GM21360 (cell line): ENCODE measurements at regions not wholly inside any gene's neighbourhood (a gene's known extent, or its start where the extent isn't known, plus 50 kb on each side); places are given as distances from the start of the nearest gene placed in this dataset.
"Not testable (repeated sequence)": the region's sequence is repeated elsewhere in the genome, so short reads cannot be mapped to it uniquely, and the experiment has no call there.

ENCODE experiments used
- ATAC-seq: cut with Tn5 transposase; IDR thresholded peaks from one replicate; pipeline ENCODE4 v1.9.1; 2021; ENCODE audit warnings: mild to moderate bottlenecking, moderate library complexity; ENCODE audit not compliant: unreplicated experiment

DNA sequence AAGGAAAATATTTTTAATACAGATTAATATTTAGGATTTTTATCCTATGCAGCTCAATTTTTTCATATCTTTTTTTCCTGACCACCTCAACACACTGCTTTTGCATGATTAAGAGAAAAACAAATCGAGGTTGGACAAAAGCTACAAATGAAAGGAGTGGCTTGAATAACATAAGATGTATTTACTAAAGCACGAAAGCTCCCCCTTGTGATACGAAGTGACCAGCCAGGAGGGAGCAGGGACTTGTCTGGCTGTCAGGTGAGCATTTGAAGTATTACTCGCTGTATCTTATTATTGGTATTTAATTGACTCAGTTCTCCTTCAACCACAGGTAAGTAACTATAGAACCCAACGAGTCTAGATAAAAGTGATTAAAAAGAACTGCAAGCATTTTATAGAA is 265.2 kb upstream of the PHF14 start:
- ATAC-seq: no peak

DNA sequence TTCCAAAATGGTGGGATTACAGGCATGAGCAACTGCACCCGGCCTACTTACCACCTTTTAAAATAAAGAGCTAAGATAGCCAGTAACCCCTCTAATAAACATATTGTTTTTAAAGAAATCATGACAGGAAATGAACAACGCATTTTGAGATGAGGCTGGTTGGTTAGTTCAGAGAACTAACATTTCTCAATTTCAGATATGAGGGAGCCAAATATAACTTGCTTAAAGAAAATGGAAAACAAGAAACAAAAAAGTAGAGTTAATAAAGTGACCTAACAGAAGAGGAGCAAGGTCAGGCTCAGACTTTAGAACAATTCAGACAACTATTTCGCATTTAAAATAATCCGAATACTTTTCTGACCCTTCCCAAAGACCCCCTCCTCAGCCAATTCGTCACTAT is 254.9 kb upstream of the PHF14 start:
- no peak for ATAC-seq

DNA sequence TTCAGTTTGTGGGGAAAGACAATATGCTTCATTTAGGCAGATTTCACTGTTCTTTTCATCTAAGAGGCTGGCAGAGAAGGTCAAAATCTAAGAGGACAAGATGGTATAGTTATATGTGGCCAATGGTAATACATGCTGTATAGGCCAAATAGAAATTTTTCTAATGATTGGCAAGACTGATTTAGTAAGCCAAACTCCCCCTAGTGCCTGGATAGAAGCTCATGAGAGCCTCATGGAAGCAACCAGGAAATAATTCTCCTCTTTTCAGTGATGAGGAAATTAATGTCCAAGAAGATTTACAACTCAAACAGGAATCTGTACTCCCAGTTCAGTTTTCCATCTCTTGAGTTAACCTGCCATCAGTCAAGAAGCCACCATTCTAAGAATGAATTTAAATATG is 253.6 kb upstream of the PHF14 start:
- ATAC-seq: no peak

DNA sequence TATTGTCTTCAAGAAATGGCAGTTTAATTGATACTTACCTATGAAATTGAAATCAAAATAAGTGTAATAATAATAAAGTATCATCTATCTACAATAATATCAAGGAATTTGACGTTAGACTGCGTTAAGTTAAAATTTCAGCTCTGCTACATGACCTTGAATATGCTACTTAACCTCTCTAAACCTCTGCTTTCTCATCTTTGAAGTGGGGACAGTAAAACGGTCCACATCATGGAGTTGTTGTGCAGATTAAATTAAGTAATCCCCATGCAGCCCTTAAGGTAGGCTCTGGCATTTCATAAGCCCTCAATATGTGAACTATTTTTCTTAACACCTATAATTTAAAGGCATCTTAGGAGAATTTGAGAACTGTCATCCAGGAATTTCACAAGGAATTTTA is 252.4 kb upstream of the PHF14 start:
- no peak for ATAC-seq

DNA sequence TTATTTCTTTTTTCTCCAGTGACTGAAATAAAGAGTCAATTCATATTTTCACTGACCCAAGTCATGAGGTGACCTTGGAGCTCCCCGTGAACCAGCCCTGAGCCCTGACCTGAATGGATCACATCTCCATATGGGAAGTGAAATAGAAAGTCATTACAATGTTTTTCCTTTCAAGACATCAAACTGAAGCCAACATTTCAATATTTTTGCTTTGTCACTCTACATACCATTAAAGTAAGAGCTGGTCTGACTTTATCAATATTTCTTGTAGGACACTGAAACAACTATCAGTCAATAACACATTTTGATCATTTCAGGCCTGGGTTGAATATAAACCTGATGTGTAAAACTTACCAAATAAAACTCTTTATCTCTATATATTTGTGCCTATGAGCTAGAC is 249.8 kb upstream of the PHF14 start:
- ATAC-seq: no peak

DNA sequence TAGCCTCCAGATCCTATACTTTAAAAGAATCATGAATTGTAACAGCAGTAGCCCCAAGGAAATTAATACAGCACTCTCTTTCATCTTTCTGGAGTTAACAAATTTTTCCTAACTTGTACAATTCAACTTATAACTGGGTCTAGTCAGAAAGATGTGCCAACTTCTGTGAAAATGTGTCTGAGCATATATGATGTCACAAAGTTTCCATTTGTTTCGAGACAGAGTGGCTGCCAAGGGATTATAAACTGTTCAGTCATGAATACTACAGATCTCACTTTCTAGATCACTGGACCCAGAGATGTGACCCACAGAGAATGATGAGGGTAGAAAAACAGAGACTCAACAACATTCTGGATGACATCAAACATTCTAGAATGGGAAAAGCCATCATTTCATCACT is 249.2 kb upstream of the PHF14 start:
- ATAC-seq: no peak

DNA sequence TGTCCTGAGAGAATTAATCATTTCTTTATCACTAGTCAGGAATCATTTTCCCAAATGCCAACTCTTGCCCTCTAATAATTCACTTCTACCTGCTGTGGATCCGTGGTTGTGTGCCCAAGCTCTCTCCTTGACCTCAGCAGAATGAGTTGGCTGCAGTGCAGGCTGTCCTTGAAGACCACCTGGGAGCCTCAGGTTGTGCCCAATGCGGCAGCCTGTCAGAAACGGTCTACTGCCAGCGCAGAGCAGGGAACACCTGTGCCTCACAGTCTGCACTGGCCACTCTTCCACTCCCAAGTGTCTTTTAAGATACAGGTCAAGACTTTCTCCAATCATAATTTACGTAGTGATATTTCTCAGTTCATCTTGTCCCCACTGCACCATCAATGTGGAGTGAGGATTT is 246.0 kb upstream of the PHF14 start:
- no peak for ATAC-seq

DNA sequence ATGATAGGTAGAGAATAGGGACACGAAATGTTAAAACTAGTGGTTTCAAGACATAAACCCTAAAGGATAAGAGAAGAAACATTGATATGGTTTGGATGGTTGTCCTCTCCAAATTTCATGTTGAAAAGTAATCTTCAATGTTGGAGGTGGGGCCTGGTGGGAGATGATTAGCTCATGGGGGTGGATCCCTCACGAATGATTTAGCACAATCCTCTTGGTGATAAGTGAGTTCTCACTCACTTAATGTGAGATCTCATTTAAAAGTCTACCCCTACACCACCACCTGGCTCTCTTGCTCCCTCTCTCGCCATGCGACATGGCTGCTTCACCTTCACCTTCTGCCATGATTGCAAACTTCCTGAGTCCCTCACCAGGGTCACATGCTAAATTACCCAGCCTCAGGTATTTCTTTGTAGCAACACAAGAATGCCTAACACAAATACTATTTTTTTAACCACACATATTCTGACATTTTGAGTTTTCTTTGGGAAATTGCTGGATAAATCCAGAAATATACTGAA is 242.4 kb upstream of the PHF14 start:
- no peak for ATAC-seq

DNA sequence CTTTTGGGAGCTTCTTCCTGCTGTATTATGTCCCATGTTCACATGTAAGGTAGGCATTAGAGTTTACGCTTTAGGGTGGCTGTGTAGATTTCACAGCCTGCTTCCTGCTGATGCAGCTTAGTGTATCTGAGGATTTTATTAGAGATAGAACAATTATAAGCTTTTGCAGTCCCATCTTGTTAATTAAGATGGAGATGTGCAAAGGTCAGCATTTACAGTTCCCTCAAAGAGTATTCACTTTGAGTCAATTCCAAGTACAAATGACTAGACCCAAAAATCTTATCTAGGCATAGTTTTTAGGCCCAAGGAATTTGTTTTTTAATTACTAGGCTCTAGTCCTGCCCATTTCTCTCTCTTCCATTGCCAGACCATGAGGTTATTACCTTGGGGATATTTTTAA is 239.9 kb upstream of the PHF14 start:
- ATAC-seq: no peak

DNA sequence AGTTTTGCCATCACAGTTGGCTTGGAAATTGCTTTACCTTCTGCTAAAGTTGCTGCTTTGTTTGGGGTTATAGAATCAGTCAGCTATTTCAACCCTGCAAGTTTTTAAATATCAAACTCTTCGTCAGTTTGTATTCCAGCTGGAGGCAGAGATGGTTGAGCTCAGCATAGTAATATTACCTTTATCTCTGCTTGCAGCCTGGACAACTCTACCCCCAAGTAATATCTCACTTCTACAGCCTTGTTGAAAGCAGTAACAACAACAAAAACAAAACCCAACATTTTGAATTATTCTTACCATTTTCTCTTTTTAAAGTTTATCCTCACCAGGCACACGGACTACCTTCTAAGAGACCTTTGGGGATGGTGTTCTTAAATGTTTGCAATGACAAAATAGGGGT is 239.1 kb upstream of the PHF14 start:
- ATAC-seq: no peak

DNA sequence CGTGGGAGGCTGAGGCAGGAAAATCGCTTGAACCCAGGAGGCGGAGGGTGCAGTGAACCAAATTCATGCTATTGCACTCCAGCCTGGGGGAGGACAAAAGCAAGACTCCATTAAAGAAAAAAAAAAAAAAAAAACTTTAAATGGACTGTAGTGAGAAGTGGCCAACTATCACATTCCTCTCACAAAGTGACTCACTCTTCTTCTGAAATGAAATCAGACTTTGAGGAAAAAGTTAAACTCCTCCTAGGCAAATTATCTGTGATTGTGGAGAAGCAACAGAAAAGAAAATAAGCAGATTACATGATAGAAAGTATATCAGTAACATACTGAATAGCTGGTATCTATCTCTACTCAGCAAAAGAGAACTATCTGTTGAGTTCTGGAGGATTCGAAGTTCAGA is 234.3 kb upstream of the PHF14 start:
- ATAC-seq: no peak

DNA sequence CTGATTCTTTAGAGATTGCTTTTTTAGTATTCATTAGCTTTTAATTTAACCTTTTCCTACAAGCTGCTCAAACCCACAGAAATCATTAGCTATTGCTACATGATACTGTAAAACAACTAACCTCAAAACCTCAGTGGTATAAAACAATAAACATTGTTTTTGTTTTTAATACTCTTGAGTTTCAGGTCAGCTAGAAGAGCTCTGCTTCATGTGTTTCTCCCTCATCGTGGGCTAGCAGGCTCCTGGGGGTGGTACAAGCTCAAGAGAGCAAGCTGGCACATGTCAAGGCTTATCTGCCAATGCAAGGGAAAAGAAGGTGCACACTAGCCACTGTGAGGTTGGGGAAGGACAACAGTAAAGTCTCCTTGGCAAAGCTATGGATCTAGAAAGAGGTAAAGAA is 232.9 kb upstream of the PHF14 start:
- ATAC-seq: no peak

DNA sequence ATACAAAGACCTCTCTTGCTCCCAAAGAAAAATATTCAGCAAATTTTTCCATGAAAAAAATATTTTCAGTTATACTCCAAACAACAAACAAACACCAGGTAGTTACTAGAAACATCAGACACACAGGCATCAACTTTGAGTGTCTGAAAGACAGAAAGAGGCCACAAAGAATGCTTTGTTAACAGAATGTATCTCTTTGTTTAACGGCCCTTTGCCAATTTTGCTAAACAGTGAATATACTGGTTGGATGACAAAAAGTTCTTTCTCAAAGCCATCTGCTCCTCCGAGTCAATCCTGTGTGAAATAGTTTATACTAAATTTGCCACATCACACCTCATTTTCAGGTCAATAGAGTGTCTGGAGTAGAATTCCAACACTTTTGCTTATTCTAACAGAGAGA is 216.7 kb upstream of the PHF14 start:
- ATAC-seq: no peak

DNA sequence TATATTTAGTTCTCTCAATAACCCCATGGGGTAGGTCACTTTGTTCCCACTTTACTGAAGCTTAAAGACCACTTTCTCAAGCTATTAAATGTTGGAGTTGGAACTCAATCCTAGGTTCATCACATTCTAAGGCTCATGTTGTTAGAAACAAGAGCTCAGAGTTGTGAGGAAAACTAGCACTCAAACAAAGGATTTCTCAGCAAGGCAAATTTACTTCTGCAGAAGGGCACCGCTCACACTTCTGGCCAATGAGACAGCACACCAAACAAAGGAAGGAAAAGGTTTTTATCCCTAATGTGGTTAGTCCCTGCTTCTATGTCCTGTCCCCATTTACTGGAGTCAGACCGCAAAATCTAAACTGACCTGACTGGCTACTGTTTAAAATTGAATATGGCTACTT is 214.6 kb upstream of the PHF14 start:
- ATAC-seq: no peak

DNA sequence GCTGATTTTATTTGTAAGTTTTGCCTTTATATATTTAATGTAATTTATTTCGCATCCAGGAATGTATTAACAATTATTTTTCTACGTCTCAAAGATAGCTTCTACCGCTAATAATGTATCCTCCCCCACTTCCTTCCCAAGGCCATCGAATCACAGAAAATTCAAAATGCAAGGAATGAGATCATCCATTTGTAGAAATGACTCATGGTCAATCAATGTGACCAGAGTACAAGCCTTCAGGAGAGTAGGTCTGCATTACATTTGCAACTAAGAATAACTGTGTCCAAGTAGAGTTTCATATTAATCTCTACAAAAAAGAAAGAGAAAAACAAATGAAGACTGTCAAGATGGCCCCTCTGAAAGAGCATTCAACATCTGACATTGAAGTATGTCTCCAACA is 205.9 kb upstream of the PHF14 start:
- no peak for ATAC-seq

DNA sequence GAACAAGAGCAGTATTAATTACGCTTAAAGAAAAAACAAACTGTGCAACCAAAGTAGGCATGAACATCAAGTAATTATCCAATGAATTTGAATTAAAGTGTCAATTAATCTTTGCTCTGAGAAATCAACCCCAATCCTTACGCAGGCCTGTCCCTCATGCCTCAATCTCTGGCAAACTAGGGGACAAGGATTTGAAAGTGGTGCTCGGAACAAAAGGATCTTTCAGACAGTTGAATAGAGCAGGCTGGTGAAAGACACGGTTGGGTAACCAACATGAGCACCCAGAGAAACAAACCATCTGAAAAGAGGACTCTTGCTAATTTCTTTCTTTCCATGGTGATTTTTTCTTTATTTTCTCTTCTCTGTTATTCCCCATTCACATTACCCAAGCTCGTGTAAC is 203.5 kb upstream of the PHF14 start:
- ATAC-seq: no peak

DNA sequence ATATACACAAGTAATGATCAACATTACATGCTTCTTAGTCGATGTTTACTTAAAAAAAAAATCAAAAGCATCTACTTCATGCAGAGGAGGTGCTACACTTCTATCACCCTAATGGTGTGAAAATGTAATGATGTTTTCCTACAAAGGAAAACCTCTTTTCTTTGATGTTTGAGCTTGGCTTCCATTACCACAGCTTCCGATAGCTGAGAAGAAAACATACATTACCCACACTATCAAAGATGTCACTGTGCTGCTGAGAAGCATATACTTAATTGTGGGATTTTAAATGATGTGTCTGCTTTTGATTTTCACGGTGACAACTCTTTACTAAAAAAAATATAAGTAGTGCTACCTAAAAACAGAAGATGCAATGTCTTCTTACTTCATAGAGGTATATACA is 200.2 kb upstream of the PHF14 start:
- ATAC-seq: no peak

DNA sequence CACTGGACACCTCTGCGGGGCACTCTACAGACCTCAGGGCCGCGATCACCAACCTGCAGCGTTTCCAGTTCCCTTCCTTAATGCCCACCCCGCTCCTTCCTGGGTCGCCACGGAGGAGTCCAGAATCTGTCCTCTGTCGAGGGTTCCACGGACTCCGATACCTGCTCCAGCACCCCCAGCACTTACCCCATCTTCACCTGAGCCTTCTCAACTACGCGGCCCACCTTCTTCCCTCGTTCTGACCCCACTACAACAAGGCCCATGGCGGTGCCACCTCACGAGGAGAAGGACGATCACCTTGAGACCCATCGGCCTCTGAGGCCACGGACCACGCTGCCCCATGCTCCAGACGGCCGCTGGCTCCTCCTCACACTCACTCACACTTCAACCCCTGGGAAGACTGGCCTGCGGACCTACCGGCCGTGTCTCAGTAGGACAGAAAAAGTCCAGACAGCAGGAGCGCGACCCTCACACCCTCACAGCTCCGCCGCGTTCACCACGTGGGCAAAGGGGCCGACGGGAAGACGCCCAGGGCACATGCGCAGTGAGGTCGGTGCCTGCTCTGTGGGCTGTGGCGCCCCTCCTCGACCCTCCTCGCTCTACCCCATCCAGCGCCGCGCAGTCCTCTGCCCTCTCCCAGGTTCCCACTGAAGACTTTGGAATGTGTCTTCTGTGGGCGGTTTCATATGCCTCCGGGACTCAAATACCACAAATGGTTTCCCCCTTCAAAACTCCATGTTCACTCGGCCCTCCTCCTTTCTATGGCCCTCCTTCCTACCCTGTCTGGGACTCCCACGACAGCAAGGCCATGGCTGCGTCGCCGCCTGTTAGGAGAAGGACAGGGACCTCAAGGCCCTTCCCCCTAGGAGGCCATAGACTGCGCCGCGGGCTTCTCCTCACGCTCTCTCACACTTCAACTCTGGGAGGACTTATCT is 193.9 kb upstream of the PHF14 start:
- ATAC-seq: no peak

DNA sequence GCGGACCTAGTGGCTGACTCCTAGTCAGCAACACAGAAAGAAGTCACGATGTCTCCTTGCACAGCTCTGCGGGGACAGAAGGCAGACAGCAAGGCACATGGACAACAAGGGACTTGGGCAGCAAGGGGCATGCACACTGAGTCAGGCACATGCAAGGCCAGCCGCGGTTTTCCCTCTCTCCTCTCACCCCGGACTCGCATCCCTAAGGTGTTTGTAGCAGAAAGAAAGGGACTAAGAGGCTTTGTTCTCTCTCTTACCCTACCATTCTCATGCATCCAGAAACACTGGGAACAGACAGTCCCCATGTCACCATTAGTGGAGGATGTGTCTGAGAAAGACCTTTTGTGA is 193.3 kb upstream of the PHF14 start:
- no peak for ATAC-seq

DNA sequence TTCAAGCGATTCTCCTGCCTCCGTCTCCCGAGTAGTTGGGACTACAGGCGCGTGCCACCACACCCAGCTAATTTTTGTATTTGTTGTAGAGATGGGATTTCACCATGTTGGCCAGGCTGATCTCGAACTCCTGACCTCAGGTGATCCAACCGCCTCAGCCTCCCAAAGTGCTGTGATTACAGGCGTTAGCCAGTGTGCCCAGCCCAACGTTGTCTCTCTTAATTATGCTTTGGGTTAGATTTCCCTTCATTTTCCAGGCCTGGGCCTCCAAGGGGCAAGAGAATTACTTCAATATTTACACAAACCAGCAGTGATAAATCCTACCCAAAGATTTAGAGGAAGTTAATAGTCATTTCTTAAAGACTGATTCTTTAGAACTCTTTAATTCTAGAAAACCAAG is 186.7 kb upstream of the PHF14 start:
- ATAC-seq: not testable (repeated sequence)

DNA sequence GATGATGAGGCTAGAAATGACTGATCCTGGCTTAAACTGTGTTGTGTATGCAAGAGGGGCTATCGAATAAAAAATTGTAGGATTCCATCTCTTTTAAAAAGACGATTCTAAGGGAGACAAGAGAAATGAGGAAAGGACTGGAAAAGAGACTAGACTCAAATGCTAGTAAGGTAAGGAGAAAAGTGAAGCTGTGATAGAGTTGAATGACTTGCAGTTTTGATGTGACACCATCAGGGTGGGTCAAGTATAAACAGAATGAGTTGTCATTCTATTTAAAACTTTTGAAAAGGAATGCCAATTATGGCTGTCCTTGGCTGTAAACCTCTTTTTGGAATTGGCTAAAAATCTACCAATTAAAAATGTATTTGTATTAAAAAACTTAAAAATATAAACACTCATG is 184.5 kb upstream of the PHF14 start:
- ATAC-seq: no peak

DNA sequence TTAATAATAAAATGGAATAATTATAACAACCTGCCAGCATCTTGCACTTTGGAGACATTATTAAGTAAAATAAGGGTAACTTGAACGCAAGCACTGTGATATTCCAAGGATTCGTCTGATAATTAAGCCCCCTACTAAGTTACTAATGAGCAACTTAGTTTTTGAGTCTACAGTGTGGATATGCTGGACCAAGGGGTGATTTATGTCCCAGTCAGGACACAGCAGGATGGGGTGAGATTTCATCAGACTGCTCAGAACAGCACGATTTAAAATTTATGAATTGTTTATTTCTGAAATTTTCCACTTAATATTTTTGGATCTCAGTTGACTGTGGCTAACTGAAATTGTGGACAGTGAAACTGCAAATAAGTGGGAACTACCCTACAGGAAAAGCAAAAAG is 182.8 kb upstream of the PHF14 start:
- ATAC-seq: no peak
